A673 (cell line): ENCODE measurements at regions not wholly inside any gene's neighbourhood (a gene's known extent, or its start where the extent isn't known, plus 50 kb on each side); places are given as distances from the start of the nearest gene placed in this dataset.

ENCODE experiments used
- CTCF ChIP-seq: fragments of 300-800, 200-600 bp; sonication (generic); conservative IDR thresholded peaks from 2 replicates; pipeline ENCODE4 v1.5.1; 2017; ENCODE audit warnings: low read depth, mild to moderate bottlenecking, antibody characterized with exemption, low read length, moderate library complexity, mixed read lengths
- EZH2 ChIP-seq: fragments of 200-600 bp; sonication (generic); IDR thresholded peaks from 2 replicates; pipeline ENCODE4 v1.6.1; 2017; ENCODE audit warnings: borderline replicate concordance, low read depth, mild to moderate bottlenecking, mixed read lengths, antibody characterized with exemption, low read length; ENCODE audit not compliant: poor library complexity, severe bottlenecking

GRCh38 chr1:112114540-112114939 lies 125.1 kb upstream of the KCND3 start:
- TF ChIP-seq CTCF: no peak
- TF ChIP-seq EZH2: no peak
